ENCODE measurements at regions not wholly inside any gene's neighbourhood (a gene's known extent, or its start where the extent isn't known, plus 50 kb on each side); places are given as distances from the start of the nearest gene placed in this dataset.

GRCh38 chr17:72525225-72526015 is 404.6 kb downstream of the SOX9 start:
- Histone ChIP-seq H3K36me3 (no peaks in the 10 kb centered on the region), H3K27me3 (ENCODE audit: insufficient read depth, low read depth, severe bottlenecking) (peaks cover 16% of the 10 kb centered on the region), H3K27ac (no peak overlapping the region), H3K9me3 (ENCODE audit: severe bottlenecking) (no peaks in the 10 kb centered on the region), H3K4me3 (ENCODE audit: low read depth, low read length) (no peak overlapping the region)
- no peak for TF ChIP-seq CTCF (IDR thresholded peaks at IDR 0.05; ENCODE audit: low read depth, low read length)
- DNase-seq: no peak

DNA sequence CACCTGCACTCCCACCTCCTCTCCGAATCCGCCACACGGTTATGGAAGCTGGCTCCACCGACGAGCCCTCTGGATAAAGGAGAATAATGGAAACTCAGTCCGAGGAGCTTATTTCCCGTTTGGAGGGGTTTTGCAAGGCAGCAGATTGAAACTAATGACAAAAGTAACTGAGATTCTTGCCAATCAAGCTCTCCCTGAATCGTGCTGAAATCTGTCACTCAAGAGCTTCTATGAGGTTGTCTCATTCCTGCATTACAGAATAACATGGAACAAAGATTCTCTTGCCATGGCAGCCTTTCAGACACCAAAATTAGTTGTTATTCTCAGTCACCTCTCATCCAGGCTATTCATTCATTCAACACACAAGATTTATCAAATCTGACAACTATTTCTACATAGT is 405.9 kb downstream of the SOX9 start:
- Histone ChIP-seq H3K9me3 (ENCODE audit: severe bottlenecking) (no peaks in the 10 kb centered on the region), H3K4me3 (ENCODE audit: low read depth, low read length) (no peak overlapping the region), H3K27ac (no peak overlapping the region), H3K36me3 (no peaks in the 10 kb centered on the region), H3K27me3 (ENCODE audit: insufficient read depth, low read depth, severe bottlenecking) (peaks cover 21% of the 10 kb centered on the region)
- no peak for TF ChIP-seq CTCF (IDR thresholded peaks at IDR 0.05; ENCODE audit: low read depth, low read length)
- no peak for DNase-seq

DNA sequence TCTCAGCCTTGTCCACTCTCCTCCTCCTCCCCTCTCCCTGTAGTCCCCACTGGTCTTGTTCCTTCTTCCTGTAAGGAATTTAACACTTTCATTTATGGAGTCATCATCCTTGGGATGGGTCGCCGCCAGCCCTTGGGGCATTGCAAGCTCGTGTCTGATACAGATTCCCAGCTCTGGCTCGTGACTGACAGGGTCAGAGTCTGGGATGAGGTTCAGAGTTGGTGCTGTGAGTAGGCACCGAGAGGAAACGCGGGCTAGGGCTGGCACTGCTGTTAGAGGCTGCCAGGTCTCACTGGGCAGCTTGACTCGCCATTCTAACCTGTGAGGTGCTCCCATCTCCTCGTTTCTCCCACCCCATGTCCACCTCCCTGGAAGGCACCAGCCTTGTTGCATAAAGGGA is 407.0 kb downstream of the SOX9 start:
- no peak overlapping the region for H3K4me3 ChIP-seq (ENCODE audit: low read depth, low read length)
- DNase-seq: no peak
- TF ChIP-seq CTCF (IDR thresholded peaks at IDR 0.05; ENCODE audit: low read depth, low read length): no peak

GRCh38 chr17:72528683-72529082 is 407.9 kb downstream of the SOX9 start:
- DNase-seq: no peak
- H3K9me3 ChIP-seq (ENCODE audit: severe bottlenecking): no peaks in the 10 kb centered on the region
- no peak overlapping the region for H3K4me3 ChIP-seq (ENCODE audit: low read depth, low read length)
- no peak for TF ChIP-seq CTCF (IDR thresholded peaks at IDR 0.05; ENCODE audit: low read depth, low read length)
- H3K27ac ChIP-seq: no peak overlapping the region
- no peaks in the 10 kb centered on the region for H3K36me3 ChIP-seq
- peaks cover 21% of the 10 kb centered on the region for H3K27me3 ChIP-seq (ENCODE audit: insufficient read depth, low read depth, severe bottlenecking)

More for the DNA sequence above, 407.0 kb downstream of the SOX9 start:
- Histone ChIP-seq H3K36me3 (no peaks in the 10 kb centered on the region), H3K27me3 (ENCODE audit: insufficient read depth, low read depth, severe bottlenecking) (peaks cover 21% of the 10 kb centered on the region), H3K9me3 (ENCODE audit: severe bottlenecking) (no peaks in the 10 kb centered on the region), H3K27ac (no peak overlapping the region)

DNA sequence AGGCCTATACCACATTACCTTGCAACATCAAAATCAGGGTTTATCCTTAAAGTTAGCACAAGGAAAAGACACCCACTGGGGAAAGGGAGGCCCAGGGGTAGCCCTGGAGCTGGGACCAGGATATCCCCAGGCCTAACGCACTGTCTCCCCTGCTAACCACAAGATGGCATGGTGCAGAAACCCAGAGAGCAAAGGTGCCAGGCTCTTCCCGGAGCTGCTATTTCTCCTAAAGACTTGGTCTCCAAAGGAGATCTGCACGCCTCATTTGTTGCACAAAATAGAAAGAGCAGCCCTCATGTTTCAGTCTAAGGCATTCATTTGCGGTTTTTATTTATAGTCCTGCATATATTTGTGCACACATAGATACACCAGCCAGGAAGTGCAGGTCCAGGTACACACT is 408.6 kb downstream of the SOX9 start:
- Histone ChIP-seq H3K36me3 (no peaks in the 10 kb centered on the region), H3K9me3 (ENCODE audit: severe bottlenecking) (no peaks in the 10 kb centered on the region), H3K27me3 (ENCODE audit: insufficient read depth, low read depth, severe bottlenecking) (peaks cover 21% of the 10 kb centered on the region), H3K4me3 (ENCODE audit: low read depth, low read length) (no peak overlapping the region), H3K27ac (no peak overlapping the region)
- no peak for DNase-seq
- no peak for TF ChIP-seq CTCF (IDR thresholded peaks at IDR 0.05; ENCODE audit: low read depth, low read length)

- Histone ChIP-seq H3K27me3 (ENCODE audit: insufficient read depth, low read depth, severe bottlenecking) (peaks cover 18% of the 10 kb centered on the region), H3K4me3 (ENCODE audit: low read depth, low read length) (no peak overlapping the region), H3K9me3 (ENCODE audit: severe bottlenecking) (no peaks in the 10 kb centered on the region), H3K36me3 (no peaks in the 10 kb centered on the region), H3K27ac (no peak overlapping the region)
- TF ChIP-seq CTCF (IDR thresholded peaks at IDR 0.05; ENCODE audit: low read depth, low read length): no peak
- no peak for DNase-seq
These were observed 409.6 kb downstream of the SOX9 start for GRCh38 chr17:72530454-72530853.

Data from WERI-Rb-1 (cell line).